NCI-H446 (cell line): ENCODE measurements at regions not wholly inside any gene's neighbourhood (a gene's known extent, or its start where the extent isn't known, plus 50 kb on each side); places are given as distances from the start of the nearest gene placed in this dataset.

Experiments used
- DNase-seq, 2 experiments: peaks; one replicate each; lab custom pipeline; 2025; lab: John Stamatoyannopoulos, UW

GRCh38 chr7:117973975-117974374, 100.7 kb upstream of the CTTNBP2 start:
- no peak for DNase-seq

DNA sequence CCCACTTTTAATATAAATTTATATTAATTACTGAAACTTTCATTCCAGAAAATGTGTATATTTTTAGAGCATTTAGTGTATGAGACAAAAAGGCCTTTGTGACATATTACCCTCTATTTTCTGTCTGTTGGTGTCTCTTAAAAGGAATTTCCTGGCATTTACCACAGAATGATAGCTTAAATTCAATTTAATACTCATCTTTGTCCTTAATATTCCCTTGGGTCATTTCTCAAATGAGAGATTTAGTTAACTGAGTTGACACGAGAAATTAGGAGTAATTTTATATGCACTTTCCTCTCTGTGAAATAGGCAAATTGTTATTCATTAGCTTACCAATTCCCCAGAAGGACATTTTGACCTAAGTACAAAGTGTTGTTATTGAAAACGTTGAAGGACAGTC, 101.7 kb upstream of the CTTNBP2 start:
- DNase-seq, result no peak

GRCh38 chr7:117975476-117975875, 102.2 kb upstream of the CTTNBP2 start:
- no peak for DNase-seq

DNA sequence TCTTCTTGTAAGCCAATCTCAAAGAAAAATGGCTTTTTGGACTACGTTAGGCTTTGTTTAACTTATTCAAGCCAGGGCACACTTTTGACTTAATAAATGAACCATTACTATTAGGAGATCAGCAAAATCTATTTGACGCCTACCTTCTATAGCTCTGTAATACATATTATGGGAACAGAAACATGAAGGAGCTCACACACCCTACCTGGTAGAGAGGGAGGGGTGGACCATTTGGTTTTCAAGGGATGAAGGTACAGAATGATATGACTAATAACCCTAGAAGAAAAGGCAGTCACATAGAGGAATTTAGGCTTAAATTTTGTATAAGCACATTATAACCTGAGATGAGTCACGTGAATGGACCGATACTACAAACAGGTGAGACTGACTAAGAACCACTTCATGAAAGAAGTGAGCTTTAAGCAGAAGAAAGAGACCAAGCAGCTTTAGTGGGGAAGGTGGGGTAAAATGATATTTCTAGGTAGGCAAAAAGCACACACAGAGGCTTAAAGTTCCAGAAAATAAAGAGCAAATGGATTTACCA, 106.8 kb upstream of the CTTNBP2 start:
- DNase-seq, result no peak

DNA sequence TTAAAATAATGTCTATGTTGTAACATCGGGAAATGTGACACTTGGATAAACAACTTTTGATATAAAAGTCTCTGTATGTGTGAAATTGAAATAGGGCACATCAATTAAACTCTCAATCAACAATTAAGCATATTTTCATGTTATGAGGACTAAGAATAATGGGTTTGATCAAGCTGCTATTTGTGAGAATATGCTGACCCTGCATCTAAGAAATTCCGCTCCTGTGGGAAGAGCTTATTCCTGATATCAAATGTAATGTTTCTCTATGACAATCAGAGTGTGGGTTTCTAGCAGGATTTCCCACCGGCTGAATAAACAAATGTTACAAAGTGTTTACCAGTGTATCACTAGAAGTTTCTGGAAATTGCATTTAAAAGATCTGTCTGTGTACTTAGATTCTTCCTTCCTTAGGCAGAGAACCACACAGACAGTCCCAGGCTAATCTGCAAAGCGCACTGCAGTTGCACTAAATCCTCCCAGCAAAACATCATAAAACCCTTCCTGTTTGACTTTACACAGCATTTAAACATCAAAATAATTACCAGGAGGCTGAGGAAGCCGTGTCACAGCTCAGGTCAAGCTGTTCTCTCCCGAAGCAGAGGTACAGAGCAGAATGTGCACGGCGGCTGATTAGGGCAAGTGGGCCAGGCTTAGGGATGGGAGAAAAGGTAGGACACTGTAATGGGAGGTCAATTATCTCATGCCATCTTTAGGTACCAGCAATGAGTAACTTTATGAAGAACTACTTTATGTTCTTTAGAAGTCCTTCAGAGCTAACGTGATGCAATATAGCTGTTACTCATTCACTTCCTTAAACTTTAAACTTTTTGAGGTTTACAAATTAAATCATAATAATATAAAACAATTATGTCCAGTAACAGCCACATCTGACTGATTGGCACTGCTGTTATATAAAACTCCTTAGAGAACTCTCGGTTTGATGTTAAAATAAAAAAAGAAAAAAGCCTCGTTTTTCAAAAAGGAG, 109.1 kb upstream of the CTTNBP2 start:
- DNase-seq, result no peak

- no peak for DNase-seq
Observed at GRCh38 chr7:117986645-117987269, 113.5 kb upstream of the CTTNBP2 start.

DNA sequence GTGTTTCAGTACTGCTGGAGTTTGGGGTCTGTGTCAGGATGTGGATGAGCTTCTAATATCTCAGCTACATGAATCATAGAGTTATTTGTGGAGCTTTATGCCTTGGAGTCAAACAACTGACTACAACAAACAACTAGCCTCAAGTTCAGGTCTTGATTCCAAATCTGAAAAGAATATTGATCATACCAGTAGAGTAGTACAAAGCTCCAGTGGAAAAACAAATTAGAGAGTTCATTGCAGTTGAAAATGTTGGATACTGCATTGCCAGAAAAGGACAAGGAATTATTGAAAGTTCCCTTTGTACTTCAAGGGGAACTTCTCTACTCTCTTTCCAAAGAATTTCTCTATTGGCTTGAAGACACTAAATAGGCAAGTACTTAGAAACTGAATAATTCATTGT, 117.6 kb upstream of the CTTNBP2 start:
- DNase-seq, result no peak

- DNase-seq, result no peak
Observed at GRCh38 chr7:117992635-117993376, 119.6 kb upstream of the CTTNBP2 start.

GRCh38 chr7:117993377-117994003, 120.2 kb upstream of the CTTNBP2 start:
- peak in 1 of 2 experiments; percentile 28 for DNase-seq

- no peak for DNase-seq
Observed at GRCh38 chr7:117995850-117996650, 122.8 kb upstream of the CTTNBP2 start.

DNA sequence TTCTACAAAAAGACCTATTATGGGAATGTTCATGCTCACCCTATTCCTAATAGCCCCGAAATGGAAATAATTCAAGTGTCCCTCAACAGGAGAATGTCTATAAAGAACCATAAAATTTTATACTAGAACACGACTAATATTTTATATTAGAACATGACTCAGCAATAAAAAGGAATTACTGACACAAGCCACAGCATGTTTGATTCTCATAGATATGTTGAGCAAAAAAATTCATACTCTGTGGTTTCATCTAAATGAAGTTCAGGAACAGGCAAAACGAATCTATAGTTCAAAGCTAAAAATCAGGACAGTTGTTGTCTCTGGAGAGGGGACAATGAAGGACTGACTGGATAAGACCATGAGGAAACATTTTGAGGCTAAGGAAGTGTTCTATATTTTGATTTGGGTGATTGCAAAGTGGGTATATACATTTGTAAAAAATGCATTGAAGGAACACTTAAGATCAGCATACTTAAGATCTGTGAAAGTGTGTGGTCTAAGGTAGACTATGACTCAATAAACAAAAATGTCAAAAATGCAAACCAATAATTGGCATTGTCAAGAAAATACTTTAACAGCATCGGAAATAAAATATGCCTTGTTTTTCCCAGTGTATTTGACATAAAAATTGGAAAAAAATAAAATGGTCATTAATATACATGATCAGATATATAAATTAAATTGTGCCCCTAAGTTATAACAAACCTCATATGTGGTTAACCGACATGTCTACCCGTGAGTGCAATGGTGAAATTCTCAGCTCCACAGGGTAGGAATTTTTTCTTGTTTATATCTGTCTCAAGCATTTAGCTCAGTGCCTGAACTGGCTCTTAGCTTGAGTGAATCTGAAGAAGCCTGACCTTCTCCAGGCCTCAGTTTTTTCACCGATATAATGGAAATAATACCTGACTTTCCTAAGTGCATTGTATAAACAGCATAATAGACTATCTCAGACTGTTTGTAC, 124.9 kb upstream of the CTTNBP2 start:
- DNase-seq, result no peak

DNA sequence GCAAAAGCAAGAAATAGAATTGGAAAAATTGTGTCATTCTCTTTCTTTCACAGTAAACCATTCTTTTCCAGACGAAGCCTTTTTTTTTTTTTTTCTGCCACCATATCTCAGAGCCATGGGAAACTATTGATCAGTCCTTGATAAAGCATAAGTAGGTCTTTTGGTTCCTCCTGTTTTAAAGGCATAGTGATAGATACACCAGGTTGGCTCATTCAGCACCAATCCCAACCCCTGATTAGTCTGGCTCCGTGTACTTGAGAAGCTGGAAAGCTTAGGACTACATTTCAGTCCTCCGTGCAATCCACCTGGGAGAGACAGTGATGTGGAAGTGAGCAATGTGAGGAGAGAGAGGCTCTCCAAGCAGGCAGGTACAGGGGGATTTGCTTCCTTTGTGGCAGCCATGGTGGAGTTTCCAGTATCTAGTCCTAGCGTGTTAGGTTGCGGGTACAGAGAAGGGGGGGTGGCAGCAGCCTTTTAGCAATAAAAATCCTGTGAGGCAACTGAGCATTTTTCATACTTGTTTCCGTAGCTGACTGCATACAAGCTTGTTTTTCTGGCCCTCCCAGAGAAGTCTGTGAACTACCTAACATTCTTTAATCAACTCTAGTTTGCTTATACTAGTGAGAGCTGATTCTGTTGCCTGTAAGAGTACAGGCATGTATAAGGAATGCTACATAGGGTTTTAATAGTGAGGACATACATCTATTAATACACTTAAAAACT, 127.4 kb upstream of the CTTNBP2 start:
- no peak for DNase-seq

DNA sequence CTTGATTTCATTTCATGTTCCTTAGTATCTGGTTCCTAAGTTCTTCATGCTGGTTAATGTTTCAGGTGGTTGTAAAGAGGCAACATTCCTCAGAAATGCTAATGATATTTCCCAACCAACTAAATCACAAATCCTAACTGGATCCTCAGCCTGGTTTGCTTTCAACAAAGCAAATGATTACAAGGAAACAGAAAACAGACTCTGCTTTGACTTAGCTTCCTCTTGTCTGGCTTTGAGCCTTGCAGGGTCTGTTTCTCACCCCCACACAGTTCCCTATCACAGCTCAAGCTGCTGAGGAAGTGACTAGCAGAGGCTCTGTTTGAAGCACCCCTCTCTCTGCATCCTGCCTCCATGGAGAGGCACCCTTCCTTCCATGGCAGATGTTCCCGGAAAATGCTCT, 130.2 kb upstream of the CTTNBP2 start:
- DNase-seq, result no peak

- DNase-seq, result no peak
Observed at GRCh38 chr7:118005026-118005425, 131.8 kb upstream of the CTTNBP2 start.

GRCh38 chr7:118006979-118007378, 133.7 kb upstream of the CTTNBP2 start:
- DNase-seq, result no peak

- no peak for DNase-seq
Observed at GRCh38 chr7:118009419-118009818, 136.2 kb upstream of the CTTNBP2 start.

DNA sequence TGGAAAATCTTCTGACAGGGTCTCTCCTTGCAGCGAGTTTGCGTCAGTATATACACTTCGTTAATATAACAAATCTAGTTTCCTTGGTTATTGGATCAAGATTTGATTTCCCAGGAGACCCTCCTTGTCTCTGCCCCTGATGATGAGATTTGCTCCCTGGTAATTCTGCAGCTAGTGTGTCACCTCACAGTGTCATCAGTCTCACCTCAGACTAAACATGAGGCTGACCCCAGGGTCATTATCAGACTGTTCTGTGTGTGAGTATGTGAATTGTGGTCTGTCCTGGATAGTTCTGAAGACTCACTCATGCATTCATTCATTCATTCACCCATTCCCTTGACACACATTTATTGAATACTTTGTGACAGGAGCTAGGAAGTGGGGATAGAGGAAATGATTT, 138.4 kb upstream of the CTTNBP2 start:
- DNase-seq, result no peak

DNA sequence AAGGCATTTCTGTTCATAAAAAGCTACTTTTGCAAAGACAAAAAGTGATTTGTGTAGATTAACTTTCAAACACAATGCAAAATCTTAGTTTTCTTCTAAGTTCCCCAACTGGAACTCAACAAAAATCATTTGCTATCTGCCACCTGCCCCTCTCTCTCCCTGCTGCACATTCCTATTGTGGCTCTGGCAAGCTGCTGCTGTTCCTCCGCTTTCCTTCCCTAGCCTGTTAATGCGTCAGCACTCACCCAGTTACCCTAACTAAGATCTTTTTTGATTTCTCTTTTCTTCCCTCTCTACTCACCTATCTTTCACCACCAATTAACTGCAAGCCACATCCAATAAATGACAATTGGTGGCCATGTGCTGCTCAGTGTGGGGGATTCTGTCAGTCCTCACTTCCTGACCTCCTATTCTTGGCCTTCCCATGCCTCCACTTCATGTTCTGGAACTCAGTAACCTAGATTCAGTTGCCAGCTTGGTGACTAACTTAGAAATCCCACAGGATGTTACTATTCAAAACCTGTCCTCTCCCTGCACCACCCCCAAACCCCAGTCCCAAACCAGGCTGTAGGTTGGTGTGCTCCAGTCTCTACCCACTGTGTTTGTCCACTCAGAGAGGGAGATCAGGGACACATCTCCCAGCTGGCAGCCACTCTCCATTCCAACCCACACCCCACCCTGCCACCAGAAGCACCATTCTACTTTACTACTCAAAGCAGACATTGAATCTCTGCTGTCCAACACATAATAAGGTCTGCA, 140.2 kb upstream of the CTTNBP2 start:
- DNase-seq, result no peak
